MCF 10A (cell line): ENCODE measurements at regions not wholly inside any gene's neighbourhood (a gene's known extent, or its start where the extent isn't known, plus 50 kb on each side); places are given as distances from the start of the nearest gene placed in this dataset.
A peak's percentile ranks its signal among the peaks of the same experiment; 100 is the strongest.
"Not testable (repeated sequence)": the region's sequence is repeated elsewhere in the genome, so short reads cannot be mapped to it uniquely, and the experiment has no call there.

Source experiments
- BruUV-seq: library from RNA; stranded (reverse); fragments of 400-500 nt; replicated peaks from 2 replicates; lab custom pipeline; 2021; lab: Mats Ljungman, UMichigan
- CTCF ChIA-PET: fragments of 300-600 bp; sonication (Branson Sonifier 250); formaldehyde crosslinking; extraction: SDS; loops from one replicate; lab custom pipeline; 2021; ENCODE audit warnings: antibody characterized with exemption, inconsistent platforms; lab: Yijun Ruan, JAX
- POLR2A ChIA-PET: fragments of 300-600, 350-650 bp; sonication (Branson Sonifier 250); formaldehyde crosslinking; extraction: SDS; loops from one replicate; lab custom pipeline; 2020; ENCODE audit warnings: antibody characterized with exemption, inconsistent platforms; lab: Yijun Ruan, JAX
- DNase-seq: peaks from one replicate; pipeline ENCODE4 v3.0.0-alpha.2; 2018; ENCODE audit not compliant: unreplicated experiment
- H3K27ac Mint-ChIP-seq: one replicate; pipeline ENCODE4 v1.8.0; 2022; ENCODE audit warnings: mild to moderate bottlenecking, low read depth, mixed read lengths; ENCODE audit not compliant: unreplicated experiment
- H3K27me3 Mint-ChIP-seq: one replicate; pipeline ENCODE4 v1.8.0; 2022; ENCODE audit warnings: mixed read lengths; ENCODE audit not compliant: insufficient read depth, unreplicated experiment
- H3K36me3 Mint-ChIP-seq: one replicate; pipeline ENCODE4 v1.8.0; 2022; ENCODE audit warnings: mild to moderate bottlenecking, moderate library complexity, mixed read lengths; ENCODE audit not compliant: insufficient read depth, unreplicated experiment
- H3K4me1 Mint-ChIP-seq: one replicate; pipeline ENCODE4 v1.8.0; 2022; ENCODE audit warnings: mixed read lengths; ENCODE audit not compliant: insufficient read depth, unreplicated experiment
- H3K4me3 Mint-ChIP-seq: one replicate; pipeline ENCODE4 v1.8.0; 2022; ENCODE audit warnings: mild to moderate bottlenecking, moderate library complexity, mixed read lengths; ENCODE audit not compliant: unreplicated experiment
- H3K9me3 Mint-ChIP-seq: one replicate; pipeline ENCODE4 v1.8.0; 2022; ENCODE audit warnings: mixed read lengths; ENCODE audit not compliant: unreplicated experiment
- CTCF ChIP-seq: fragments of 200-600 bp; IDR thresholded peaks from one replicate; pipeline ENCODE4 v1.8.0; 2022; ENCODE audit warnings: antibody characterized with exemption, mild to moderate bottlenecking; ENCODE audit not compliant: unreplicated experiment
- intact Hi-C: fragments of 100-400 bp; cut with micrococcal nuclease; formaldehyde crosslinking; loops from 2 replicates; pipeline ENCODE4 v1.14.1; 2022

GRCh38 chr14:97995038-97995437, 1197.9 kb downstream of the VRK1 start:
- no peaks in the 10 kb centered on the region for H3K4me1 Mint-ChIP-seq
- ChIA-PET POLR2A (interaction anchor here (1.1 kb wide), 1 partner anchor 17 kb away, joined by 5 read pairs; no protein-coding TSS in a partner anchor), CTCF (interaction anchor here (0.5 kb wide), 1 partner anchor 396 kb away, joined by 5 read pairs; no protein-coding TSS in a partner anchor)
- no peak overlapping the region for H3K27ac Mint-ChIP-seq
- H3K4me3 Mint-ChIP-seq: no peak overlapping the region
- no peak for TF ChIP-seq CTCF
- intact Hi-C loops: no loop called here
- no peak for DNase-seq
- no peaks in the 10 kb centered on the region for H3K9me3 Mint-ChIP-seq
- no peaks in the 10 kb centered on the region for H3K36me3 Mint-ChIP-seq
- no peaks in the 10 kb centered on the region for H3K27me3 Mint-ChIP-seq
- no TSS peak for BruUV-seq

DNA sequence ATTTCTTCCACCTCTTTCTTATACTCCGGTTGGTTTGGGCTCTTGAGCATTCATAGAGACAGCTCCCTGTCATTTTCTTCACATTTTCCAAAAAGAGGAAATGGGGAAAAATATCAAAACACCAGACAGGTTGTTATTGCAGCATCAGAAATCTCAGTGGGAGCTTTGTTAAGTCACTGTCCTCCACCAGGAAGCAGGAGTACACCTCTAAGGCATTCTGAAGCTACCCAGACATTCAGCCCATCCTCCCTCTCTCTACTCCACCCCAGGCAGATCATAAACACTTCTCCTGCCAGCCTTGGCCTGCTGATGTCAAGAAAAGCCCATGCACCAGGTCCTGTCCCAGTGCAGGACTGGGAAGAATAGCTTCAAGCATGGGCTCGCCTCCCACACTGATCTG, 1198.3 kb downstream of the VRK1 start:
- no peak for TF ChIP-seq CTCF
- H3K9me3 Mint-ChIP-seq: no peaks in the 10 kb centered on the region
- no peak overlapping the region for H3K4me3 Mint-ChIP-seq
- intact Hi-C loops: no loop called here
- ChIA-PET POLR2A (interaction anchor here (1.1 kb wide), 1 partner anchor 18 kb away, joined by 5 read pairs; no protein-coding TSS in a partner anchor), CTCF (interaction anchor here (0.5 to 0.7 kb wide), 2 partner anchors 8 to 395 kb away, joined by 4 to 5 read pairs; no protein-coding TSS in a partner anchor)
- BruUV-seq: no TSS peak
- no peaks in the 10 kb centered on the region for H3K27me3 Mint-ChIP-seq
- DNase-seq: no peak
- H3K4me1 Mint-ChIP-seq: no peaks in the 10 kb centered on the region
- no peaks in the 10 kb centered on the region for H3K36me3 Mint-ChIP-seq
- no peak overlapping the region for H3K27ac Mint-ChIP-seq

GRCh38 chr14:98006008-98006407, 1208.8 kb downstream of the VRK1 start:
- H3K36me3 Mint-ChIP-seq: no peaks in the 10 kb centered on the region
- no peaks in the 10 kb centered on the region for H3K27me3 Mint-ChIP-seq
- H3K4me1 Mint-ChIP-seq: peaks cover 6% of the 10 kb centered on the region
- no peaks in the 10 kb centered on the region for H3K9me3 Mint-ChIP-seq
- BruUV-seq: no TSS peak
- H3K4me3 Mint-ChIP-seq: no peak overlapping the region
- intact Hi-C loops: no loop called here
- no peak overlapping the region for H3K27ac Mint-ChIP-seq
- POLR2A ChIA-PET: interaction anchor here (0.6 kb wide), 1 partner anchor 1429 kb away, joined by 5 read pairs; no protein-coding TSS in a partner anchor
- no peak for TF ChIP-seq CTCF
- DNase-seq: no peak
- CTCF ChIA-PET: interaction anchor here (0.6 to 0.7 kb wide), 2 partner anchors 9 to 585 kb away, joined by 3 read pairs; no protein-coding TSS in a partner anchor

DNA sequence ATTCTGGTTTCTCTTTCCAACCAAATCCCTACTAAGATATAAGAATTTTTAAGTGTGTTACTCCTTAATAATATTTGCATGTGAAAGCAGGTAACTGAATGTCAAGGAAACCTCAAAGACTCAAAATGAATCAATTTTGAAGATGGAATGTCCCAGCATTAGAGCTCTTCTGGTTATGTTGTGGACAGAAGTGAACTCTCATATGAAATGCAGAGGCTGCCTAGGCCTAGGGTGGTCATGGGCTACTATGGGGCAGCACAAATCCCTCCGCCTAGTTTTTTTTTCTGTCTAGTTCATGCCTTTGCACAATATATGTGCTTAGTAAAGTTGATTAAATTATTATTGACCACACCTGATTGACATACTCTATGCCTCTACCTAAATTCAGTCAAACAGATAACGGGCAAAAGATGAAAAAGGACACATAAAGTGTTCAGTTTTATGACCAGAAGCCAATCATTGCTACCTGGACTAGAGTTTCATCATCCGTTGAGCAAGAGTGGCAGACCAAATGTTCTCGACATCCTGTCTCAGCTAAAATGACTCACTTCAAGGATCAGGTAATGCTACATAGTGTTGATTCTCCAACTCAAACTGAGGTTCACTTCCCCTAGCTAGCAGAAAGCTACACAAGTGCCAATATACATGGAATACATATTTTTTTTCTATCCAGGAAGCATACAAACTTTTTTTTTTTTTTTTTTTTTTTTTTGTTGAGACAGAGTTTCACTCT, 1211.4 kb downstream of the VRK1 start:
- H3K36me3 Mint-ChIP-seq: no peaks in the 10 kb centered on the region
- intact Hi-C loops: no loop called here
- no peak overlapping the region for H3K27ac Mint-ChIP-seq
- ChIA-PET POLR2A (interaction anchor here (0.6 to 1.1 kb wide), 2 partner anchors 31 to 758 kb away, joined by 3 read pairs; no protein-coding TSS in a partner anchor), CTCF (no interaction called here)
- TF ChIP-seq CTCF: no peak
- no peak overlapping the region for H3K4me3 Mint-ChIP-seq
- no peaks in the 10 kb centered on the region for H3K9me3 Mint-ChIP-seq
- no peaks in the 10 kb centered on the region for H3K27me3 Mint-ChIP-seq
- peak; percentile 83 for DNase-seq
- no TSS peak for BruUV-seq
- H3K4me1 Mint-ChIP-seq: peaks cover 6% of the 10 kb centered on the region

DNA sequence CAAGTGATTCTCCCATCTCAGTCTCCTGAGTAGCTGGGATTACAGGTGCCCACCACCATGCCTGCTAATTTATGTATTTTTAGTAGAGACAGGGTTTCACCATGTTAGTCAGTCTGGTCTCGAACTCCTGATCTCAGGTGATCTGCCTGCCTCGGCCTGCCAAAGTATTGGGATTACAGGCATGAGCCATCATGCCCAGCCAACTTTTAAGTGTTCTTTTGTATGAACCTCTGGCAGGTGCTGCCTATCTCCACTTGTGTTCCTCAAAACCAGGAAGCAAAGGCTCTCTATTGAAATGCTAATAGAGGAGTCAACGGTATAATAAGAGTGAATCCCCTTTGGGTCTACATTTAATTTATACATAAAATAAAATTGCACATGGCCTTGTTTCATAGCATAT, 1212.0 kb downstream of the VRK1 start:
- H3K27ac Mint-ChIP-seq, H3K36me3 Mint-ChIP-seq, CTCF ChIA-PET, H3K4me1 Mint-ChIP-seq, intact Hi-C loops, H3K27me3 Mint-ChIP-seq, DNase-seq, H3K4me3 Mint-ChIP-seq, H3K9me3 Mint-ChIP-seq, BruUV-seq: not testable (repeated sequence)
- POLR2A ChIA-PET: interaction anchor here (0.6 to 1.1 kb wide), 3 partner anchors 32 to 1182 kb away, joined by 3 read pairs; no protein-coding TSS in a partner anchor
